ENCODE measurements at regions not wholly inside any gene's neighbourhood (a gene's known extent, or its start where the extent isn't known, plus 50 kb on each side); places are given as distances from the start of the nearest gene placed in this dataset.
"Not testable (repeated sequence)": the region's sequence is repeated elsewhere in the genome, so short reads cannot be mapped to it uniquely, and the experiment has no call there.

- not testable (repeated sequence) for DNase-seq (ENCODE audit: low read depth)
Measured at GRCh38 chr4:49154308-49155103, 168.4 kb downstream of the CWH43 start.

DNA sequence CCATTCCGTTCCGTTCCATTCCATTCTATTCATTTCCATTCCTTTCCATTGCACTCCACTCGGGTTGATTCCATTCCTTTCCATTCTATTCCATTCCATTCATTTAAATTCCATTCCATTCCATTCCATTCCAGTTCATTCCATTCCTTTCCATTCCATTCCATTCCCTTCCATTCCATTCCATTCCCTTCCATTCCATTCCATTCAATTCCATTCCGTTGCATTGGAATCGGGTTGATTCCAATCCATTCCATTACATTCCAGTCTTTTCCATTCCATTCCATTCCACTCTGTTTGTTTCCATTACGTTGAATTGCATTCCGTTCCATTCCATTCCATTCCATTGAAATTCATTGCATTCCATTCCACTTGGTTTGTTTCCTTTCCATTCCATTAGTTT, 169.2 kb downstream of the CWH43 start:
- DNase-seq (ENCODE audit: low read depth), result not testable (repeated sequence)

DNA sequence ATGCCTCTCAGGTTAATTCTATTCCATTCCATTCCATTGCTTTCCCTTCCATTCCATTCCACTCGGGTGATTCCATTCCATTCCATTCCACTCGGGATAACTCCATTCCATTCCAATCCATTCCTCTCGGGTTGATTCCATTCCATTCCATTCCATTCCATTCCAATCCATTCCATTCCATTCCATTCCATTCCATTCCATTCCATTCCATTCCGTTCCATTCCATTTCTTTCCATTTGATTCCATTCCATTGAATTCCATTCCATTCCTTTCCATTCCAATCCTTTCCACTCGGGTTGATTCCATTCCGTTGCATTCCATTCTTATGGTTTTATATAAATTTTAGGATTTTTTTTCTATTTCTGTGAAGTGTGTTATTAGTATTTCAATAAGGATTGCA, 170.2 kb downstream of the CWH43 start:
- not testable (repeated sequence) for DNase-seq (ENCODE audit: low read depth)

DNA sequence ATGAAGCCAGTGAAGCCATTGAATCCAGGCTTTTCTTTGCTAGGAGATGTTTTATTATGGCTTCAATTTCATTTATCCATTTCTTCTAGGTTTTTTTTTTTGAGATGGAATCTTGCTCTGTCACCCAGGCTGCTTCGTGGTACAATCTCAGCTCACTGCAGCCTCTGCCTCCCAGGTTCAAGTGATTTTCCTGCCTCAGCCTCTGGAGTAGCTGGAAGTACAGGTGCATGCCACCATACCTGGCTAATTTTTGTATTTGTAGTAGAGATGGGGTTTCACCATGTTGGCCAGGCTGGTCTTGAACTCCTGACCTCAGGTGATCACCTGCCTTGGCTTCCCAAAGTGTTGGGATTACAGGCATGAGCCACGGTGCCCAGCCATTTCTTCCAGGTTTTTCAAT, 171.6 kb downstream of the CWH43 start:
- DNase-seq (ENCODE audit: low read depth), result not testable (repeated sequence)

- DNase-seq (ENCODE audit: low read depth), result not testable (repeated sequence)
Measured at GRCh38 chr4:49161111-49161541, 175.1 kb downstream of the CWH43 start.

- DNase-seq (ENCODE audit: low read depth), result not testable (repeated sequence)
Measured at GRCh38 chr4:49164916-49165315, 178.8 kb downstream of the CWH43 start.

- DNase-seq (ENCODE audit: low read depth), result not testable (repeated sequence)
Measured at GRCh38 chr4:49177847-49178246, 191.8 kb downstream of the CWH43 start.

DNA sequence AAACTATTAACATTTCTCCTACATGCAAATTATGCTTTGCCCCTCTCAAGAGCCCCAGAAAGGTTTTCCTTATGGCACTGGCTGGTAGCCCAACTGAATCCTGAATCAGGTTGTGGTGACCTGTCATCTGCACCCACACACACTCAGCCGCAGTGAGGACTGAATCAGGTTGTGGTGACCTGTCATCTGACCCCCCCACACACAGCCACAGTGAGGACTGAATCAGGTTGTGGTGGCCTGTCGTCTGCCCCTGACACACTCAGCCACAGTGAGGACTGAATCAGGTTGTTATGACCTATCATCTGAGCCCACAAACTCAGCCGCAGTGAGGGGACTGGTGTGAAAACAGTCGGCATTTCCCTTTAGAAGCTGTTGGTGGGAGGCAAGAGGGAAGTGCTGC, 195.0 kb downstream of the CWH43 start:
- not testable (repeated sequence) for DNase-seq (ENCODE audit: low read depth)

- not testable (repeated sequence) for DNase-seq (ENCODE audit: low read depth)
Measured at GRCh38 chr4:49211396-49212194, 225.5 kb downstream of the CWH43 start.

- DNase-seq (ENCODE audit: low read depth), result not testable (repeated sequence)
Measured at GRCh38 chr4:49213250-49213649, 227.2 kb downstream of the CWH43 start.

GRCh38 chr4:49213750-49214149, 227.7 kb downstream of the CWH43 start:
- DNase-seq (ENCODE audit: low read depth), result not testable (repeated sequence)

DNA sequence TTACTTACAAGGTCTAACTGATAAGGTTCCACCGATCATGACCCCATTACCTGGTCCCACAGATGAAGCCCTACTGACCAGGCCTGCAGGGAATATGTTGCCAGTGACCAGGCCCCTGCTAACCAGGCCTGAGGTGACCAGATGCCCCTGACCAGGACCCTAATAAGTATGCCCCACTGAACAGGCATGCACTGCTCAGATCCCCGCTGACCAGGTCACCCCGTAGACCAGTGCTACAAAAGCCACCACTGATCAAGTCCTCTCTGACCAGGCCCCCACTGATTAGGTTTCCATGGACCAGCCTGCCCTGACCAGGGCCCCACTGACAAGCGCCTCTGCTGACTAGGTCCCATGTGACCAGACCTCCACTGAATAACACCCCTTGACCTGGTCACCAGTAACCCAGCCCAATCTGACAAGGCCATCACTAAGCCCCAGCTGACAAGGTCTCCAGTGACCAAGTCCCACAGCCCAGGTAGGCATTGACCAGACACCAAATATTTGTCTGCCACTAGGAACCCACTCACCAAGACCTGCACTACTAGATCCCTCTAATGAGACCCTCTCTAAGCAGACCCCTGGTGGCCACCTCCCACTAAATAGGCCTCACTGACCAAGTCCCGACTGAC, 228.5 kb downstream of the CWH43 start:
- not testable (repeated sequence) for DNase-seq (ENCODE audit: low read depth)

DNA sequence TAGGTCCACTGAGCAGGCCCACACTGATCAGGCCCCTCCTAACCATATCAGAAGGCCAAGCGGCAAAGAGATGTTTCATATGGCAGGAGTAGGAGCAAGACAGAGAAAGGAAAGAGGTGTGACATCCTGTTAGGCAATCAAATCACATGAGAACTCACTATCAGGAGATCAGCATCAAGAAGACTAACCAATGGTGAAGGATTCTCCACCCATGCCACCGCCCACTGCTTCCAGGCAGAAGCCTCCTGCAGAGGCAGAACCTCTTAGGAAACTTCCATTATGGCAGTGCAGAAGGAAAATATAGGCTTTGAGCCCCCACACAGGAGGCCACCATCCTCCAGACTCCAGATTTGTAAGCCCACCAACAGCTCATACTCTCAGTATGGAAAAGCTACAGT, 229.0 kb downstream of the CWH43 start:
- DNase-seq (ENCODE audit: low read depth), result not testable (repeated sequence)

- DNase-seq (ENCODE audit: low read depth), result not testable (repeated sequence)
Measured at GRCh38 chr4:49216606-49217005, 230.5 kb downstream of the CWH43 start.

GRCh38 chr4:49217492-49217891, 231.4 kb downstream of the CWH43 start:
- no peak for DNase-seq (ENCODE audit: low read depth)

- not testable (repeated sequence) for DNase-seq (ENCODE audit: low read depth)
Measured at GRCh38 chr4:49218094-49218493, 232.0 kb downstream of the CWH43 start.

DNA sequence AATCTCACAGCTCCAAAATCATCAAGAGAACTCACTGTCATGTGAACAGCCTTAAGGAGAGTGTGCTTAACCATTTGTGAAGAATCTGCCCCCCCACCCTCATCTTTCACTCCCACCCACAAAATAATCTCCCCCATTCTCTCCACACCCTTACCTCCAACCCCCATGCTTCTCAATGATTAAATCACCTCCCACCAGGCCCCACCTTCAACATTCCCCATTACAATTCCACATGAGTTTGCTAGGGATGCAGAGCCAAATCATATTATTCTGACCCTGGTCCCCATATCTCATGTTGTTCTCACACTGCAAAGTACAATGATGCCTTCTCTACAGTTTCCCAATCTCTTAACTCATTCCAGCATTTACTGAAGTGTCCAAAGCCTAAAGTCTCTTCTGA, 232.9 kb downstream of the CWH43 start:
- not testable (repeated sequence) for DNase-seq (ENCODE audit: low read depth)

- DNase-seq (ENCODE audit: low read depth), result not testable (repeated sequence)
Measured at GRCh38 chr4:49219489-49220225, 233.6 kb downstream of the CWH43 start.

- DNase-seq (ENCODE audit: low read depth), result no peak
Measured at GRCh38 chr4:49221209-49221608, 235.1 kb downstream of the CWH43 start.

DNA sequence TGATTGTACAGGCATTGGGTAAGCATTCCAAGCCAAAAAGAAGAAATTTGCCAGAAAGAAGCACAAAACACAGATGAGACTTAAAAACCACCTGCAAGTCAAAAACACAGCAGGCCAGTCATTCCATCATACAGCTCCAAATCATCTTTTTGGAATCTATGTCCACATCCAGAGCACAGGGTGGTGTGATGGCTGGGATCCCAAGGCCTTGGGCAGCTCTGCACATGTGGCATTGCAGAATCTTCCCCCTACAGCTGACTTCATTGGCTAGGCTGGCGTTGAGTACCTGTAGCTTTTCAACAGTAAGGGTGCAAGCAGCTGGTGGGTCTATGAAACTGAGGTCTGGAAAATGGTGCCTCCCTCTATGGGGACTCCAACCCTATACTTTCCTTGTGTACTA, 236.7 kb downstream of the CWH43 start:
- DNase-seq (ENCODE audit: low read depth), result not testable (repeated sequence)

DNA sequence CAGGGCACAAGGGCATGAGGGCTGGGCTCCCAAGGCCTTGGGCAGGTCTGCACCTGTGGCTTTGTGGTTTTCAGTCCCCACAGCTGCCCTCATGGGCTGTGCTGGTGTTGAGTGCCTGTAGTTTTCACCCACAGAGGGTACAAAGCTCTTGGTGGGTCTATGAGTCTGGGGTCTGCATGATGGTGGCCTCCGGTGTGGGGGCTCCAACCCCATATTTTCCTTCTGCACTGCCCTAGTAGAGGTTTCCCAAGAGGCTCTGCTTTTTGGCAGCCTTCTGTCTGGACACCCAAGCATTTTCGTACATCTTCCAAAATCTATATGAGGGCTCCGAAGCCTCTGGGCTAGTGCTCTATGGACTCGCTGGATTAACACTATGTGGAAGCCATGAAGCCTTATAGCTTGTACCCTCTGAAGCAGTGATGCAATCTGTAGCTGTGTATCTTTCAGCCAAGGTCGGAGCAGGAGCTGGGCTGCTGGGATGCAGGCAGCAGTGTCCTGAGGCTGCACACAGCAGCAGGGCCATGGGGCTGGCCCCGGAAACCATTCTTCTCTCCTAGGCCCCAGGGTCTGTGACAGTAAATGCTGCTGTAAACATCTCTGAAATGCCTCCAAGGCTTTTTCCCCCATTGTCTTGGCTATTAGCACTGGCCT, 240.3 kb downstream of the CWH43 start:
- DNase-seq (ENCODE audit: low read depth), result not testable (repeated sequence)
